ENCODE measurements at regions not wholly inside any gene's neighbourhood (a gene's known extent, or its start where the extent isn't known, plus 50 kb on each side); places are given as distances from the start of the nearest gene placed in this dataset.

DNA sequence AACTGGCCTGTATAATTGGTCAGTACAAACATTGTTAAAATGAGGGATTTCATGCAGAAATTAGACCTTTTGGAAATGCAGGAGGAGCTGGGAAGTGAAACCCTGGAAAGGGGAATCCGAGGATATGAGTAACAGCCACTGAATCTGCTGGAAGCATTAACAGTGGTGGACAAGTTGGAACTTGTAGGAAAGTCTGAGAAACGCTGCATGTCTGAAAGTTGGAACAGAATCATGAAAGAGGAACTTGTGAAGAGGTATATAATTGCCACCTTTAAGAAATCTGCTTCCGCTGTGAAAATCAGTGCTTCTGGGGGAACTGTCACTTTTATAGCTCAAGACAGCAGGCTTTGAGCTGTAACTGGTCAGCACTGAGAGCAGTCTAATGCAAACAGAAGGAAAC, 716.5 kb upstream of the PRR20A start:
- H3K27me3 Mint-ChIP-seq (ENCODE audit: insufficient read depth, unreplicated experiment): no peaks in the 10 kb centered on the region
- peak overlapping the region; percentile 88 for H3K27ac Mint-ChIP-seq (ENCODE audit: low read depth, unreplicated experiment)
- peaks cover 8% of the 10 kb centered on the region for H3K4me1 Mint-ChIP-seq (ENCODE audit: insufficient read depth, unreplicated experiment)
- CTCF ChIA-PET: interaction anchor here (0.7 kb wide), 1 partner anchor 116 kb away, joined by 4 read pairs; no protein-coding TSS in a partner anchor
- peak overlapping the region; percentile 45 for H3K4me3 Mint-ChIP-seq (ENCODE audit: unreplicated experiment)
- H3K36me3 Mint-ChIP-seq (ENCODE audit: insufficient read depth, unreplicated experiment): no peaks in the 10 kb centered on the region
- intact Hi-C loops (cut with micrococcal nuclease): no loop called here
- POLR2A ChIA-PET: interaction anchor here (0.7 to 1.2 kb wide), 3 partner anchors 9 to 473 kb away, joined by 3 to 6 read pairs (median 5); no protein-coding TSS in a partner anchor
- TF ChIP-seq CTCF (IDR thresholded peaks at IDR 0.05; ENCODE audit: unreplicated experiment): no peak
- peak; percentile 87 for DNase-seq (ENCODE audit: unreplicated experiment)
- H3K9me3 Mint-ChIP-seq (ENCODE audit: unreplicated experiment): peaks cover 7% of the 10 kb centered on the region
- BruUV-seq (replicated peaks): no TSS peak

DNA sequence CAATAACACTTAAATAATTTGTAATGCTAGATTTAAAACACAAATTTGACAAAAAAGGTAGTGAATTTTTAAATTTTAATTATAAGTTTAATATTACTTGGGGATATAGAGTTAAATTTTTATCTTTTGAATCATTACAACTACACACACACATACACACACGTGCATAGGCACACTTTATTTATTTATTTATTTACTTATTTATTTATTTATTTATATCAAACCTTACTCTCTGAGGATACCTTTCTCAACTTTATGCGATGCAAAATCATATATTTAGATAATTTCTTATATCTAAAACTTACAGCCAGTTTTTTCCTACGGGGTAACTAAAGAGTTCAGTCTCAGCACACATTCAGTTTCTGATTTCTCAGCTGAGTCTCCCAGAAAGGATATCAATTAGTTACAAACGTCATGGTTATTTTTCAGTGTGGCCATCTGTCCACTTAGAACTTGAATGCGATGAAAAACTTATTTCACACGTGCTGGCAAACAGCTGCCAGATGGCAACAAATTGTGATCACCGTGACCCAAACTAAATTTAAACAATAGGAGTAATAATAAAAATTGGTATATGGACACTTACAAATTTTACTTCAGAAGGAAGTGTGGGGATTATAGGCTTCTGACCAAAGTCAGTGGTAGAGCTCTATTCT, 683.1 kb upstream of the PRR20A start:
- Mint-ChIP-seq H3K36me3 (ENCODE audit: insufficient read depth, unreplicated experiment) (no peaks in the 10 kb centered on the region), H3K27ac (ENCODE audit: low read depth, unreplicated experiment) (no peak overlapping the region), H3K4me3 (ENCODE audit: unreplicated experiment) (no peak overlapping the region), H3K9me3 (ENCODE audit: unreplicated experiment) (no peaks in the 10 kb centered on the region), H3K4me1 (ENCODE audit: insufficient read depth, unreplicated experiment) (no peaks in the 10 kb centered on the region), H3K27me3 (ENCODE audit: insufficient read depth, unreplicated experiment) (no peaks in the 10 kb centered on the region)
- intact Hi-C loops (cut with micrococcal nuclease): no loop called here
- ChIA-PET POLR2A (no interaction called here), CTCF (no interaction called here)
- BruUV-seq (replicated peaks): no TSS peak
- TF ChIP-seq CTCF (IDR thresholded peaks at IDR 0.05; ENCODE audit: unreplicated experiment): no peak
- DNase-seq (ENCODE audit: unreplicated experiment): no peak

GRCh38 chr13:56459286-56459685, 681.4 kb upstream of the PRR20A start:
- Mint-ChIP-seq H3K36me3 (ENCODE audit: insufficient read depth, unreplicated experiment) (no peaks in the 10 kb centered on the region), H3K27ac (ENCODE audit: low read depth, unreplicated experiment) (no peak overlapping the region), H3K4me3 (ENCODE audit: unreplicated experiment) (no peak overlapping the region), H3K4me1 (ENCODE audit: insufficient read depth, unreplicated experiment) (no peaks in the 10 kb centered on the region), H3K9me3 (ENCODE audit: unreplicated experiment) (no peaks in the 10 kb centered on the region), H3K27me3 (ENCODE audit: insufficient read depth, unreplicated experiment) (no peaks in the 10 kb centered on the region)
- BruUV-seq (replicated peaks): no TSS peak
- POLR2A ChIA-PET: no interaction called here
- TF ChIP-seq CTCF (IDR thresholded peaks at IDR 0.05; ENCODE audit: unreplicated experiment): no peak
- CTCF ChIA-PET: no interaction called here
- intact Hi-C loops (cut with micrococcal nuclease): no loop called here
- DNase-seq (ENCODE audit: unreplicated experiment): no peak

DNA sequence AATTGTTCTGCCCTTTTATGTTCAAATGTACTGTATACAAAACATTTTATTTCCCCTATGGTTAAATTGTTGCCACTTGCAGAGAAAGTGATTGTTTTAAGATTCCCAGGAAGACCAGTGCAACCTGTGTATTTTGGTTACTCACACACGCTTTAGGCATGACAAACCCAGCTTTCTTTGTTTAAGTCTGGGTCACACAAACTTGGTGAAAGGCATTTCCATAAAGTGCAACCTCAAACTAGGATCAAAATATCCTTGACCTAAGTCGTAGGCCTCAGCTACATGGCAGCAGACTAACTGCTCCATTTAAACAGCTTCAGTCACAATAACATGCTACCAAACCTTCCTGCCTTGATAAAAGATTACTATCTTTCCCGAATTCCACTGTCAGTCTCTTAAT, 639.0 kb upstream of the PRR20A start:
- Mint-ChIP-seq H3K36me3 (ENCODE audit: insufficient read depth, unreplicated experiment) (no peaks in the 10 kb centered on the region), H3K27ac (ENCODE audit: low read depth, unreplicated experiment) (no peak overlapping the region), H3K9me3 (ENCODE audit: unreplicated experiment) (no peaks in the 10 kb centered on the region), H3K27me3 (ENCODE audit: insufficient read depth, unreplicated experiment) (no peaks in the 10 kb centered on the region), H3K4me1 (ENCODE audit: insufficient read depth, unreplicated experiment) (no peaks in the 10 kb centered on the region), H3K4me3 (ENCODE audit: unreplicated experiment) (no peak overlapping the region)
- POLR2A ChIA-PET: interaction anchor here (0.9 kb wide), 1 partner anchor 9 kb away, joined by 4 read pairs; no protein-coding TSS in a partner anchor
- CTCF ChIA-PET: interaction anchor here (0.8 kb wide), 1 partner anchor 374 kb away, joined by 3 read pairs; no protein-coding TSS in a partner anchor
- intact Hi-C loops (cut with micrococcal nuclease): no loop called here
- TF ChIP-seq CTCF (IDR thresholded peaks at IDR 0.05; ENCODE audit: unreplicated experiment): no peak
- DNase-seq (ENCODE audit: unreplicated experiment): no peak
- BruUV-seq (replicated peaks): no TSS peak

Measured in MCF 10A (cell line).